T-cell (primary cell): ENCODE measurements at regions not wholly inside any gene's neighbourhood (a gene's known extent, or its start where the extent isn't known, plus 50 kb on each side); places are given as distances from the start of the nearest gene placed in this dataset.

Experiments used
- ATAC-seq, 4 experiments: fragments of 200-7000 bp in 3 of 4; fragments of 150-1000 bp in 1 of 4; cut with Tn5 transposase; replicated peaks in 1 of 4; 1 replicate in 3 of 4; 2 replicates in 1 of 4; pipeline ENCODE4 v1.10.0; 2021; ENCODE audit warnings: moderate library complexity in 3 of 4, mild to moderate bottlenecking in 2 of 4, moderate number of reproducible peaks in 1 of 4
- CTCF ChIA-PET, 2 donors: fragments of 300-600 bp; sonication (Branson Sonifier 250); formaldehyde crosslinking; loops; one replicate each; lab custom pipeline; 2022; ENCODE audit warnings: antibody characterized with exemption in 2 of 2; lab: Charles Lee
- POLR2A ChIA-PET, 2 donors: fragments of 300-600 bp; sonication (Branson Sonifier 250); formaldehyde crosslinking; loops; one replicate each; lab custom pipeline; 2022; ENCODE audit warnings: antibody characterized with exemption in 2 of 2; lab: Charles Lee
- DNase-seq, 35 experiments: peaks; one replicate each; pipeline versions ENCODE4 v3.0.0 to v3.0.0-alpha.2; 2013 to 2023
- H3K27ac ChIP-seq: one replicate; pipeline ENCODE4 v1.5.1; 2013; ENCODE audit warnings: low read length
- H3K27me3 ChIP-seq, 2 experiments: replicated peaks in 1 of 2; 1 replicate in 1 of 2; 2 replicates in 1 of 2; pipeline versions ENCODE4 v1.6.1 to v1.7.0; 2013; ENCODE audit warnings: low read length in 1 of 2, mixed read lengths in 1 of 2; ENCODE audit not compliant: control insufficient read depth in 2 of 2, insufficient read depth in 2 of 2; ENCODE audit errors: extremely low read depth in 1 of 2
- H3K36me3 ChIP-seq, 2 donors: 1 replicate in 1 of 2; 2 replicates in 1 of 2; pipeline versions ENCODE4 v1.6.1 to v1.7.0; 2013; ENCODE audit warnings: low read length in 1 of 2; ENCODE audit not compliant: control insufficient read depth in 2 of 2, insufficient read depth in 1 of 2; ENCODE audit errors: extremely low read depth in 1 of 2
- H3K4me1 ChIP-seq, 2 experiments: 1 replicate in 1 of 2; 2 replicates in 1 of 2; pipeline versions ENCODE4 v1.6.1 to v1.7.0; 2013; ENCODE audit warnings: low read length in 2 of 2, mixed read lengths in 1 of 2; ENCODE audit not compliant: insufficient read depth in 2 of 2, control insufficient read depth in 1 of 2; ENCODE audit errors: extremely low read depth in 1 of 2
- H3K4me3 ChIP-seq, 2 donors: 1 replicate in 1 of 2; 2 replicates in 1 of 2; pipeline versions ENCODE4 v1.5.1 to v1.7.0; 2013; ENCODE audit warnings: mild to moderate bottlenecking in 2 of 2, low read length in 1 of 2, moderate library complexity in 1 of 2; ENCODE audit not compliant: control insufficient read depth in 1 of 2; ENCODE audit errors: extremely low read depth in 1 of 2
- H3K9me3 ChIP-seq: 2 replicates; pipeline ENCODE4 v1.7.0; 2013
- H3K27ac Mint-ChIP-seq, 2 donors: one replicate each; pipeline ENCODE4 v1.8.0; 2020 to 2021; ENCODE audit warnings: mild to moderate bottlenecking in 2 of 2, mixed read lengths in 2 of 2
- H3K27me3 Mint-ChIP-seq, 2 donors: one replicate each; pipeline ENCODE4 v1.8.0; 2021 to 2022; ENCODE audit warnings: mixed read lengths in 2 of 2
- H3K36me3 Mint-ChIP-seq: one replicate; pipeline ENCODE4 v1.8.0; 2021; ENCODE audit warnings: mixed read lengths
- H3K4me1 Mint-ChIP-seq, 3 donors: one replicate each; pipeline ENCODE4 v1.8.0; 2020 to 2022; ENCODE audit warnings: mixed read lengths in 3 of 3, mild to moderate bottlenecking in 1 of 3
- H3K4me3 Mint-ChIP-seq, 3 donors: one replicate each; pipeline ENCODE4 v1.8.0; 2020 to 2022; ENCODE audit warnings: mild to moderate bottlenecking in 3 of 3, mixed read lengths in 3 of 3, moderate library complexity in 3 of 3
- H3K9me3 Mint-ChIP-seq, 3 donors: one replicate each; pipeline ENCODE4 v1.8.0; 2020 to 2022; ENCODE audit warnings: mixed read lengths in 3 of 3
- WGBS: methylation state at CpG from one replicate; pipeline ENCODE4 v1.1.5; 2013; ENCODE audit warnings: missing lambda C conversion rate; ENCODE audit not compliant: insufficient coverage; 5-methylcytosine and 5-hydroxymethylcytosine counted together

DNA sequence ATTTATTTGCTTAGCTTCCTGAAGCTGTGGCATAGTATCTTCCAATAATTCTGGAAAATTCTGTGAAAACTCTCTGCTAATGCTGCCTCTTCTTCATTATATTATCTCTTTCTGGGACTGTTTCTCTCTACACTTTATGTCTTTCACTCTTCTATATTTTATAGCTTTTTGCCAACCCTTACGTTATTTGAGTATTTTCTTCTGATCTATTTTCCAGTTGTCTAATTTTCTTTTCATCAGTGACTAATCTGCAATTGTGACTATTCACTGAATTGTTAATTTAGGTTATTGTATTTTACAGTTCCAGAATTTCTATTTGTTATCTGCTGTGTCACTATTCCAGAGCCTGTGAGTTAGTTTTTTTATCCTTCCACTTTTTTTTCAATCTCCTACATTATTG is 273.4 kb upstream of the PHYHIPL start:
- no peak overlapping the region for H3K27ac ChIP-seq
- ChIA-PET CTCF (no interaction called here), POLR2A (no interaction called here)
- no peaks in the 10 kb centered on the region for H3K4me1 ChIP-seq
- no peaks in the 10 kb centered on the region for H3K4me1 Mint-ChIP-seq
- H3K36me3 ChIP-seq, result no peaks in the 10 kb centered on the region
- DNase-seq (no peak), ATAC-seq (no peak)
- WGBS, result no CpG with 5 or more reads among the region's 1 CpG
- H3K4me3 ChIP-seq, result no peak overlapping the region
- peaks cover 2 to 3% (median 3%) of the 10 kb centered on the region in 3 donors for H3K9me3 Mint-ChIP-seq
- peaks cover 0 to 3% of the 10 kb centered on the region in 2 experiments for H3K27me3 ChIP-seq
- H3K4me3 Mint-ChIP-seq, result no peak overlapping the region
- no peak overlapping the region for H3K27ac Mint-ChIP-seq
- H3K9me3 ChIP-seq, result no peaks in the 10 kb centered on the region
- H3K27me3 Mint-ChIP-seq, result peaks cover 3% of the 10 kb centered on the region in 2 donors
- H3K36me3 Mint-ChIP-seq, result no peaks in the 10 kb centered on the region

GRCh38 chr10:58909881-58910280 is 266.6 kb upstream of the PHYHIPL start:
- Histone ChIP-seq H3K9me3 (no peaks in the 10 kb centered on the region), H3K4me3 (no peak overlapping the region), H3K27ac (no peak overlapping the region), H3K27me3 (peaks cover 0 to 3% of the 10 kb centered on the region in 2 experiments), H3K36me3 (no peaks in the 10 kb centered on the region), H3K4me1 (no peaks in the 10 kb centered on the region)
- Mint-ChIP-seq H3K36me3 (no peaks in the 10 kb centered on the region), H3K4me3 (no peak overlapping the region), H3K9me3 (peaks cover 0 to 4% (median 3%) of the 10 kb centered on the region in 3 donors), H3K27ac (no peak overlapping the region), H3K4me1 (no peaks in the 10 kb centered on the region), H3K27me3 (peaks cover 0 to 3% of the 10 kb centered on the region in 2 donors)
- DNase-seq (no peak), ATAC-seq (no peak)
- ChIA-PET CTCF (interaction anchor here in 1 of 2 donors (0.9 kb wide), 1 partner anchor 225 kb away, joined by 3 read pairs; no protein-coding TSS in a partner anchor), POLR2A (no interaction called here)
- WGBS, result no CpG with 5 or more reads among the region's 2 CpGs

DNA sequence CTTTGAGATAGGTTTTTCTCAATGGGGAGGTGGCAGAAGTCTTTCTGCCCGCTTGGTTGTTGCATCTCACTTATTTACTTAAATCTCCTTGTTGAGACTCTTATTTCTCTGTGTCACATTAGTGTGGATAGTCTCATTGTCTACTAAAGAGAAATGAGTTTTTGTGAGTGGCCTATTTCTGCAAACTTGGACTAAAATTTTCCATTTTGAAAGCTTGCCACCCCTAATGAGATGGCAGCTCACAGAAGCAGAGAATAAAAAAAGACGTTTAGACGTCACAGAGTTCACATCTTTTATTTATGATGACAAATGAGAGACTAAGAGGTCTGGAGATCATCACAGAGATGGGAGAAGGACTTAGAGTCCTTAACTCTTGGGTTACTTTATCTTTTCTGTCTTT is 262.7 kb upstream of the PHYHIPL start:
- no peak overlapping the region for H3K27ac Mint-ChIP-seq
- peaks cover 0 to 4% (median 0%) of the 10 kb centered on the region in 3 donors for H3K9me3 Mint-ChIP-seq
- no peaks in the 10 kb centered on the region for H3K36me3 Mint-ChIP-seq
- Histone ChIP-seq H3K4me1 (no peaks in the 10 kb centered on the region), H3K27ac (no peak overlapping the region), H3K9me3 (no peaks in the 10 kb centered on the region), H3K36me3 (no peaks in the 10 kb centered on the region), H3K27me3 (no peaks in the 10 kb centered on the region), H3K4me3 (no peak overlapping the region)
- no peaks in the 10 kb centered on the region for H3K4me1 Mint-ChIP-seq
- no peak for DNase-seq
- no peaks in the 10 kb centered on the region for H3K27me3 Mint-ChIP-seq
- ATAC-seq, result no peak
- H3K4me3 Mint-ChIP-seq, result no peak overlapping the region
- ChIA-PET CTCF (no interaction called here), POLR2A (no interaction called here)
- no CpG with 5 or more reads among the region's 3 CpGs for WGBS

DNA sequence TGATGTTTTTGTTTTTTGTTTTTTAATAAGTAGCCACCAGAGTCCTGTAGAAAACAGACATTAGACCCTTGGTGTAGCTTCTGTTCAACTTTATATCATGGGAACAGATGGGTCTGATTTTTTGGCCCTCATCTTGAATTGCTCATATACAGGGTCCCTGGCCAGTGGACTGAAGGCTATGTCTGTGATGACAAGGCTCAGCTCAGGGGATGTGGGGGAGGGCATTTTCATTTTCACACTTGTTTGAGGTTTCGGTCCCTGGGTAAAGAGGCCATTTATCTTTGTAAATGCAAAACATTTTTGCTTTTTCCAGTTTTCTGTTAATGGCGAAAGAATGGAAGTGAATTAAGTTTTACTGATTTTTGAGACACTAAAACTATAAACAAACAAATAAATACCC is 257.6 kb upstream of the PHYHIPL start:
- Histone ChIP-seq H3K27me3 (no peaks in the 10 kb centered on the region), H3K9me3 (no peaks in the 10 kb centered on the region), H3K4me3 (no peak overlapping the region), H3K36me3 (no peaks in the 10 kb centered on the region), H3K27ac (no peak overlapping the region), H3K4me1 (no peaks in the 10 kb centered on the region)
- Mint-ChIP-seq H3K27ac (no peak overlapping the region), H3K9me3 (peaks cover 0 to 3% (median 0%) of the 10 kb centered on the region in 3 donors), H3K36me3 (no peaks in the 10 kb centered on the region), H3K4me1 (no peaks in the 10 kb centered on the region), H3K4me3 (no peak overlapping the region), H3K27me3 (peaks cover 0 to 3% of the 10 kb centered on the region in 2 donors)
- no peak for ATAC-seq
- whole genome bisulfite sequencing, result no CpG with 5 or more reads among the region's 2 CpGs
- no peak for DNase-seq
- POLR2A ChIA-PET, result no interaction called here
- CTCF ChIA-PET, result no interaction called here

DNA sequence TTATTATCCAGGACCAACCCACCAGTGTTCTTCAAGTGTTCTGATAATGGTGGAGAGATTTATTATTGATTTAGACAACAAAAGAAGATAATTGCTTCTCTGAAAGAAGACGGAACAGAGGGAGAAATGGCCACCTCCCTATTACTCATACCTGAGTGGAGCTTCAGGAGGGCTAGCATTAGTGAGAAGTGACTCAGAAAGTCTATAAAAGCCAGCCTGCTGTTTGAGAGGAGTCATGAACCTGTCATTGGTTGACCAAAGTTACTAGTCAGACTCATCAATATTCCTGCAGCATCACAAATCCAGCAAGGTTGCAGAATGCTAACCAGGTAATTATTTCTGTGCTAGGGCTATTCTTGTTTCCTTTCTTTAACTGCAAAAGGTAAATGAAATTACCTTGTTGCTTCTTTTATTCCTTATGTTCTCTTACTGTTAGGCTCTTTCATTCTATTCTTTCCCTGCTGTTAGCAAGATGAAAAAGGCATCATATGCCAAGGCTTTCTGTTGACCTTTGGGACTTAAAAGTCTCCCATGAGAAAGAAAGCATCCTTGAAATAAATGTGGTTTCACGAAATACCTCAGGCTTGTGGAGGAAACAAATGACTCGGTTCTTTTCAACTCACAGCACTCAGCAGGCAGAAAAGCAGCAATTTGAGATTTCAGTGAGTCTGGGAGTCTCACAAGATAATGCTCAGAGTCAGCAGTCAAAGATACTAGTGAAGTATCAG is 256.4 kb upstream of the PHYHIPL start:
- peaks cover 0 to 3% (median under 1%) of the 10 kb centered on the region in 3 donors for H3K9me3 Mint-ChIP-seq
- no peak for DNase-seq
- no peak overlapping the region for H3K4me3 Mint-ChIP-seq
- no peak for ATAC-seq
- Histone ChIP-seq H3K9me3 (no peaks in the 10 kb centered on the region), H3K27ac (no peak overlapping the region), H3K36me3 (no peaks in the 10 kb centered on the region), H3K4me3 (no peak overlapping the region), H3K4me1 (no peaks in the 10 kb centered on the region), H3K27me3 (no peaks in the 10 kb centered on the region)
- ChIA-PET CTCF (interaction anchor here in 1 of 2 donors (0.5 kb wide), 1 partner anchor 1256 kb away, joined by 3 read pairs; no protein-coding TSS in a partner anchor), POLR2A (interaction anchor here in 1 of 2 donors (0.6 kb wide), 1 partner anchor 58 kb away, joined by 5 read pairs; no protein-coding TSS in a partner anchor)
- H3K27me3 Mint-ChIP-seq, result peaks cover 0 to 3% of the 10 kb centered on the region in 2 donors
- no peak overlapping the region for H3K27ac Mint-ChIP-seq
- WGBS, result no CpG with 5 or more reads among the region's 3 CpGs
- H3K36me3 Mint-ChIP-seq, result no peaks in the 10 kb centered on the region
- H3K4me1 Mint-ChIP-seq, result no peaks in the 10 kb centered on the region

DNA sequence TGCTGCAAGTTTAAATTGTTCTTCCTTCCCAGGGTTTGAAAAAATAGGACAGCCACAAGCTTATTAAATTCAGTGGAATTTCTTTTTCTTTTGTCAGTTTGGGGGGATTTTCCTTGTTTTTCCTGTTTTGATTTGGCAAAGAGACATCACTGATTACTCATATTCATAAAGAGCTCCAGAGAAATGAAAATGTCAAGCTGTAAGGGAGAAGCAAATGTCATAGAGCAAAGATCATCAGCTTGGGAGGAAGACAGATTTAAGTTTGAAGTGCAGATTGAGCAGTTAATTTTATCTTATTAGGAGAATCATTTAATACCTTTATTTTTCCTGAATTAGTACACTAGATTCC is 255.8 kb upstream of the PHYHIPL start:
- Histone ChIP-seq H3K4me1 (no peaks in the 10 kb centered on the region), H3K9me3 (no peaks in the 10 kb centered on the region), H3K36me3 (no peaks in the 10 kb centered on the region), H3K4me3 (no peak overlapping the region), H3K27me3 (no peaks in the 10 kb centered on the region), H3K27ac (no peak overlapping the region)
- no peaks in the 10 kb centered on the region for H3K36me3 Mint-ChIP-seq
- ChIA-PET POLR2A (interaction anchor here in 1 of 2 donors (0.6 kb wide), 1 partner anchor 57 kb away, joined by 5 read pairs; no protein-coding TSS in a partner anchor), CTCF (interaction anchor here in 1 of 2 donors (0.5 kb wide), 1 partner anchor 1255 kb away, joined by 3 read pairs; no protein-coding TSS in a partner anchor)
- H3K27ac Mint-ChIP-seq, result no peak overlapping the region
- DNase-seq (no peak), ATAC-seq (no peak)
- peaks cover 0 to 3% of the 10 kb centered on the region in 2 donors for H3K27me3 Mint-ChIP-seq
- H3K4me3 Mint-ChIP-seq, result no peak overlapping the region
- no peaks in the 10 kb centered on the region for H3K4me1 Mint-ChIP-seq
- peaks cover 0 to 6% (median 3%) of the 10 kb centered on the region in 3 donors for H3K9me3 Mint-ChIP-seq
